ENCODE measurements at regions not wholly inside any gene's neighbourhood (a gene's known extent, or its start where the extent isn't known, plus 50 kb on each side); places are given as distances from the start of the nearest gene placed in this dataset.
"Not testable (repeated sequence)": the region's sequence is repeated elsewhere in the genome, so short reads cannot be mapped to it uniquely, and the experiment has no call there.

- Mint-ChIP-seq H3K4me1 (ENCODE audit: low read depth in 2 of 2) (no peaks in the 10 kb centered on the region), H3K36me3 (ENCODE audit: insufficient read depth) (no peaks in the 10 kb centered on the region), H3K27ac (no peak overlapping the region), H3K4me3 (no peak overlapping the region), H3K9me3 (peaks cover 4 to 11% of the 10 kb centered on the region in 2 donors), H3K27me3 (no peaks in the 10 kb centered on the region)
- DNase-seq = no peak
- no peak for ATAC-seq (replicated peaks)
These were observed 189.1 kb upstream of the CCNG1 start for GRCh38 chr5:163248333-163248732.

- Mint-ChIP-seq H3K4me3 (no peak overlapping the region), H3K27me3 (no peaks in the 10 kb centered on the region), H3K36me3 (ENCODE audit: insufficient read depth) (no peaks in the 10 kb centered on the region), H3K27ac (no peak overlapping the region), H3K4me1 (ENCODE audit: low read depth in 2 of 2) (no peaks in the 10 kb centered on the region), H3K9me3 (peaks cover 4 to 11% of the 10 kb centered on the region in 2 donors)
- no peak for DNase-seq
- no peak for ATAC-seq (replicated peaks)
These were observed 188.5 kb upstream of the CCNG1 start for GRCh38 chr5:163248871-163249270.

DNA sequence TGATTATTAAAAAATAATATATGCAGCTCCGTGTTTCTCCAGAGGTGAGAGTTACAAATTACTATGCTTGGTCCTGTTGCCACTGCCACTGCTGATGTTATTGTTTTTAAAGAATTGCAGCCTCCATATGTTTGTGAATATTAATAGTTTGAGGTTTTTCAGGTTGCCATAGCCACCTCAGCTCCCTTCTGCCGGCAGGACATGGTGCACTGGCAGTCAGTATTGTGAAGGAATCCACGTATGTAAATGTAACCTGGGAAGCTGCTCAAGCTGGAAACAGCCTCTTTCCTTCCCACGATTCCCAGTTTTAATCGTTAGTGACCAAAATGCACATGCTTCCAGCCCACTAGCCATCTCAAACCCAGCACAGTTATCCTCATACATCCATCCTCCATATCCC is 184.4 kb upstream of the CCNG1 start:
- ATAC-seq (replicated peaks) (no peak), DNase-seq (no peak)
- Mint-ChIP-seq H3K9me3 (peaks cover 0 to 2% of the 10 kb centered on the region in 2 donors), H3K4me1 (ENCODE audit: low read depth in 2 of 2) (no peaks in the 10 kb centered on the region), H3K27me3 (no peaks in the 10 kb centered on the region), H3K36me3 (ENCODE audit: insufficient read depth) (no peaks in the 10 kb centered on the region), H3K4me3 (no peak overlapping the region), H3K27ac (no peak overlapping the region)

DNA sequence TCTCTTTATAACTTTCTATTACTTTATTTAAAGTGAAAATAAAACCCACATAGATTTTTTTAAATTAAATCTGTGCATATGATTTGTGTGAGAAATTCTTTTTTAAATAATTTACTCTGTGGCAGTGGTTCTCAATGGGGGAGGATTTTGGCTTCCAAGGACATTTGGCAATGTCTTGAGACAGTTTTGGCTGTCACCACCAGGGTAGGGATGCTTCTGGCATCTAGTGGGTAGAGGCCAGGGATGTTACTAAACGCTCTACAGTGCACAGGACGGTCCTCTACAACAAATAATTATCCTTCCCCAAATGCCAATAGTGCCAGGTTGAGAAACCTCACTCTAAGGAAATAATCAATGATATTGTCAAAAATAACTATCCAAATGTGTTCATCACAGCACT is 177.9 kb upstream of the CCNG1 start:
- no peaks in the 10 kb centered on the region for H3K4me1 Mint-ChIP-seq (ENCODE audit: low read depth in 2 of 2)
- no peak for DNase-seq
- H3K27me3 Mint-ChIP-seq = no peaks in the 10 kb centered on the region
- no peak overlapping the region for H3K27ac Mint-ChIP-seq
- no peaks in the 10 kb centered on the region for H3K36me3 Mint-ChIP-seq (ENCODE audit: insufficient read depth)
- no peak overlapping the region for H3K4me3 Mint-ChIP-seq
- no peak for ATAC-seq (replicated peaks)
- H3K9me3 Mint-ChIP-seq = peaks cover 0 to 2% of the 10 kb centered on the region in 2 donors

- DNase-seq = no peak
- H3K36me3 Mint-ChIP-seq (ENCODE audit: insufficient read depth) = no peaks in the 10 kb centered on the region
- no peaks in the 10 kb centered on the region for H3K9me3 Mint-ChIP-seq
- H3K27me3 Mint-ChIP-seq = no peaks in the 10 kb centered on the region
- no peaks in the 10 kb centered on the region for H3K4me1 Mint-ChIP-seq (ENCODE audit: low read depth in 2 of 2)
- H3K27ac Mint-ChIP-seq = no peak overlapping the region
- ATAC-seq (replicated peaks) = no peak
- no peak overlapping the region for H3K4me3 Mint-ChIP-seq
These were observed 176.9 kb upstream of the CCNG1 start for GRCh38 chr5:163260471-163260870.

DNA sequence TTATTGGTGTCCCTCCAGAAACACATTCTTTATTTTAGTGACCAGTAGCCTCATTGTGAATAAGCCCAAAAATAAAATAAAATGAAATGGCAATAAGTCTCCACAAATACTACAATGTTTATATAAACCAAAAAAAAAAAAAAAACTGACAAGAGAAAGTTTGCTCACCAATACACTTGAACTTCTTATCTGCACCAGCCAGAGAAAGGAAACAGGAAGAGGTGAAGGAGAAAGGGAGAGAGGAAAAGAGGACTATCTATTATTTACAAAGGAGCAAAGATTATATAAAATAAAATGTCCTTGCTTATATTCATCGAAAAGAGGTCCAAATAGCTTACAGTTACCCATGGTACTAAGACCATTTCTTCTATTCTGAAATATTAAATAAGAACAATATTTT is 176.4 kb upstream of the CCNG1 start:
- no peaks in the 10 kb centered on the region for H3K9me3 Mint-ChIP-seq
- DNase-seq = no peak
- H3K36me3 Mint-ChIP-seq (ENCODE audit: insufficient read depth) = no peaks in the 10 kb centered on the region
- no peak for ATAC-seq (replicated peaks)
- no peak overlapping the region for H3K27ac Mint-ChIP-seq
- H3K4me3 Mint-ChIP-seq = no peak overlapping the region
- H3K27me3 Mint-ChIP-seq = no peaks in the 10 kb centered on the region
- no peaks in the 10 kb centered on the region for H3K4me1 Mint-ChIP-seq (ENCODE audit: low read depth in 2 of 2)

GRCh38 chr5:163261647-163262269 is 175.6 kb upstream of the CCNG1 start:
- ATAC-seq (replicated peaks) (no peak), DNase-seq (no peak)
- Mint-ChIP-seq H3K27ac (no peak overlapping the region), H3K27me3 (no peaks in the 10 kb centered on the region), H3K36me3 (ENCODE audit: insufficient read depth) (no peaks in the 10 kb centered on the region), H3K4me3 (no peak overlapping the region), H3K4me1 (ENCODE audit: low read depth in 2 of 2) (no peaks in the 10 kb centered on the region), H3K9me3 (no peaks in the 10 kb centered on the region)

GRCh38 chr5:163266249-163266648 is 171.1 kb upstream of the CCNG1 start:
- not testable (repeated sequence) for H3K4me3 Mint-ChIP-seq; H3K27ac Mint-ChIP-seq; H3K4me1 Mint-ChIP-seq (ENCODE audit: low read depth in 2 of 2); DNase-seq; H3K9me3 Mint-ChIP-seq; H3K36me3 Mint-ChIP-seq (ENCODE audit: insufficient read depth); H3K27me3 Mint-ChIP-seq; ATAC-seq (replicated peaks)

DNA sequence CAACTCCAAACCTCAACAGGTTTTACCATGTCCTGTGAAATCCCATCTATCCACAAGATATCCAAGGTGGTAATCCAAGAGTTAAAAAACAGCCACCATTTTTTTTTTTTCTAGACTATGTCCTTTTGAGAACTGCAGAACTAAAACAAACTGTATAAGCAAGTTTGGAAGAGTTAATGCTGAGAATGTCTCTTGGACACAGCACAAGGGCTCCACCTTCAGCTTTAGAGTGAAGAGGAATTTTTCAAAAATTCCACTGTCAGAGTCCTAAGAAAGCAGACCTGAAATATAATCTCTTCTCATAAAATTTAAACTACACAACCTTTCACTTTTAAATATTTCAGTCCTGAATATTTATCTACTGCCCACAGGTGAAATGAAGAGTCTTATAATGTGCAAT is 167.8 kb upstream of the CCNG1 start:
- no peak for ATAC-seq (replicated peaks)
- H3K27ac Mint-ChIP-seq = no peak overlapping the region
- H3K4me3 Mint-ChIP-seq = no peak overlapping the region
- H3K36me3 Mint-ChIP-seq (ENCODE audit: insufficient read depth) = peaks cover 4% of the 10 kb centered on the region
- no peaks in the 10 kb centered on the region for H3K4me1 Mint-ChIP-seq (ENCODE audit: low read depth in 2 of 2)
- peaks cover 0 to 1% of the 10 kb centered on the region in 2 donors for H3K9me3 Mint-ChIP-seq
- no peak for DNase-seq
- H3K27me3 Mint-ChIP-seq = no peaks in the 10 kb centered on the region

GRCh38 chr5:163276466-163276865 is 160.9 kb upstream of the CCNG1 start:
- no peak for ATAC-seq (replicated peaks)
- no peaks in the 10 kb centered on the region for H3K27me3 Mint-ChIP-seq
- no peak for DNase-seq
- no peak overlapping the region for H3K4me3 Mint-ChIP-seq
- H3K27ac Mint-ChIP-seq = no peak overlapping the region
- no peaks in the 10 kb centered on the region for H3K4me1 Mint-ChIP-seq (ENCODE audit: low read depth in 2 of 2)
- no peaks in the 10 kb centered on the region for H3K36me3 Mint-ChIP-seq (ENCODE audit: insufficient read depth)
- H3K9me3 Mint-ChIP-seq = peaks cover 0 to 3% of the 10 kb centered on the region in 2 donors

GRCh38 chr5:163280897-163281296 is 156.5 kb upstream of the CCNG1 start:
- ATAC-seq (replicated peaks) = not testable (repeated sequence)

DNA sequence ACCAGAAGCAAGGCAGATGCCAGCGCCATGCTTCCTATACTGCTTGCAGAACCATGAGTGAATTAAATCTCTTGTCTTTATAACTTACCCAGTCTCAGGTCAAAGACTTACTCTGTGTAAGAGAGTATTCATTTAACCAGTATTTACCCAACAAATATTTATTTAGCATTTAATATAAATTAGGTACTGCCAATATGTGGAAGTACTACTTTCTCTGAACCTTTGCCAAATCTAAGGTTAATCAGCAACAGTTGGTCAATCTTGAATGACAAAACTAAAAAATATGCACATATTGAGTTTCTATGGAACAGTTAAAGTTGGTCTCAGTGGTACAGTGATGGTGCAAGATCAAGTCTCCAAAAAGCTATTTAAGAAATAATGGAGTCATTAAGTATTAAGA is 155.9 kb upstream of the CCNG1 start:
- no peaks in the 10 kb centered on the region for H3K4me1 Mint-ChIP-seq (ENCODE audit: low read depth in 2 of 2)
- H3K27ac Mint-ChIP-seq = no peak overlapping the region
- H3K4me3 Mint-ChIP-seq = no peak overlapping the region
- no peaks in the 10 kb centered on the region for H3K27me3 Mint-ChIP-seq
- DNase-seq (no peak), ATAC-seq (replicated peaks) (no peak)
- no peaks in the 10 kb centered on the region for H3K36me3 Mint-ChIP-seq (ENCODE audit: insufficient read depth)
- peaks cover 0 to 4% of the 10 kb centered on the region in 2 donors for H3K9me3 Mint-ChIP-seq

More at GRCh38 chr5:163280897-163281296, 156.5 kb upstream of the CCNG1 start:
- H3K27ac Mint-ChIP-seq; H3K4me1 Mint-ChIP-seq (ENCODE audit: low read depth in 2 of 2); H3K4me3 Mint-ChIP-seq; H3K36me3 Mint-ChIP-seq (ENCODE audit: insufficient read depth); H3K27me3 Mint-ChIP-seq; H3K9me3 Mint-ChIP-seq; DNase-seq: not testable (repeated sequence)

DNA sequence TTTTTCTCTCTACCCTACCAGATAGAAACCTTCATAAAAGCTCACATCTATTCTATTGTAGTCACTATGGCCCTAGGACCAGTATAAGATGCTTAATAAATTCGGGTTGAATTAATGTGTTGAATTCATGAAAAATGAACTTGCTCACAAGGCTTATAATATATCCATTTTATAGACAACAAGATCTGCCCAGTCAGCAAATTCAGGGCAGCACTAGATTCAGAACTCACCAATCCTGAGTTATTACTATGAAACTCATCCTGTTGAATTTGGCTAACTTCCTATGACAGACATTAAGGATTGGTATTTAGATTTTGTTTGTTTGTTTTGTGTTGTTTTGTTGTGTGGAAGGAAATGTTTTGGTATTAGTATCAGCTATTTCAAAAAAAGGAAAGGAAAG is 143.6 kb upstream of the CCNG1 start:
- H3K9me3 Mint-ChIP-seq = peaks cover 0 to 4% of the 10 kb centered on the region in 2 donors
- H3K27ac Mint-ChIP-seq = no peak overlapping the region
- no peak for DNase-seq
- peaks cover 7 to 27% of the 10 kb centered on the region in 2 donors for H3K27me3 Mint-ChIP-seq
- H3K4me3 Mint-ChIP-seq = no peak overlapping the region
- no peaks in the 10 kb centered on the region for H3K36me3 Mint-ChIP-seq (ENCODE audit: insufficient read depth)
- H3K4me1 Mint-ChIP-seq (ENCODE audit: low read depth in 2 of 2) = no peaks in the 10 kb centered on the region
- ATAC-seq (replicated peaks) = no peak

GRCh38 chr5:163303718-163304117 is 133.7 kb upstream of the CCNG1 start:
- Mint-ChIP-seq H3K27ac (no peak overlapping the region), H3K4me3 (no peak overlapping the region), H3K9me3 (no peaks in the 10 kb centered on the region), H3K27me3 (peaks cover 0 to 24% of the 10 kb centered on the region in 2 donors), H3K36me3 (ENCODE audit: insufficient read depth) (no peaks in the 10 kb centered on the region), H3K4me1 (ENCODE audit: low read depth in 2 of 2) (no peaks in the 10 kb centered on the region)
- ATAC-seq (replicated peaks) = no peak
- DNase-seq = no peak

DNA sequence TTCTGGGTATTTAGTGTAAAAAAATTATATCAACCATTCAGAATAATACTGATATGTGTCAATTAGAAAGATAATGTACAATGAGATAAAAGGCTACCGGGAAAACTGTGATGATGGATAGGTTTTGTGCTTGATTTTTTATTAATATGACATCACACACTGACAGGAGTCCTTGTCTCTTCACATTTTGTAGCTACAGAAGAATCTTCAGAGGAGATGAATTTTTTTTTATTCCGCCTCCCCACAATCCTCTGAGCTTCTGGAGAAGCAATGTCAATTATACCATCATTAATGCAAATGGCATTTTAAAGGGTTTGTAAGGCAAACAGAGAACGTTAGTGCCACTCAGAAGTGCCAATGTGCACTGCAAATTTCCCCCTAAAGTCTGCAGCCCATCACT is 131.7 kb upstream of the CCNG1 start:
- Mint-ChIP-seq H3K9me3 (no peaks in the 10 kb centered on the region), H3K4me1 (ENCODE audit: low read depth in 2 of 2) (no peaks in the 10 kb centered on the region), H3K36me3 (ENCODE audit: insufficient read depth) (no peaks in the 10 kb centered on the region), H3K27me3 (peaks cover 0 to 27% of the 10 kb centered on the region in 2 donors), H3K27ac (no peak overlapping the region), H3K4me3 (no peak overlapping the region)
- no peak for DNase-seq
- no peak for ATAC-seq (replicated peaks)

All from effector memory CD8-positive, alpha-beta T cell (primary cell).